ENCODE measurements at regions not wholly inside any gene's neighbourhood (a gene's known extent, or its start where the extent isn't known, plus 50 kb on each side); places are given as distances from the start of the nearest gene placed in this dataset.
"Not testable (repeated sequence)": the region's sequence is repeated elsewhere in the genome, so short reads cannot be mapped to it uniquely, and the experiment has no call there.

DNA sequence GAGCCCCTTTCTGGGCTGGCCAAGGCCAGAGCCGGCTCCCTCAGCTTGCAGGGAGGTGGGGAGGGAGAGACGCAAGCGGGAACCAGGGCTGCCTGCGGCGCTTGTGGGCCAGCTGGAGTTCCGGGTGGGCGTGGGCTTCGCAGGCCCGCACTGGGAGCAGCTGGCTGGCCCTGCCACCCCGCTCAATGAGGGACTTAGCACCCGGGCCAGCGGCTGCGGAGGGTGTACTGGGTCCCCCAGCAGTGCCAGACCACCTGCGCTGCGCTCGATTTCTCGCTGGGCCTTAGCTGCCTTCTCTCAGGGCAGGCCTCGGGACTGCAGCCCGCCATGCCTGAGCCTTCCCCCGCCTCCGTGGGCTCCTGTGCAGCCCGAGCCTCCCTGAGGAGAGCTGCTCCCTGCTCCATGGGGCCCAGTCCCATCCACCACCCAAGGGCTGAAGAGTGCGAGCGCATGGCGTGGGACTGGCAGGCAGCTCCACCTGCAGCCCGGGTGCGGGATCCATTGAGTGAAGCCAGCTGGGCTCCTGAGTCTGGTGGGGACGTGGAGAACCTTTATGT lies 376.1 kb downstream of the C6orf118 start:
- TF ChIP-seq, protein P1, sequence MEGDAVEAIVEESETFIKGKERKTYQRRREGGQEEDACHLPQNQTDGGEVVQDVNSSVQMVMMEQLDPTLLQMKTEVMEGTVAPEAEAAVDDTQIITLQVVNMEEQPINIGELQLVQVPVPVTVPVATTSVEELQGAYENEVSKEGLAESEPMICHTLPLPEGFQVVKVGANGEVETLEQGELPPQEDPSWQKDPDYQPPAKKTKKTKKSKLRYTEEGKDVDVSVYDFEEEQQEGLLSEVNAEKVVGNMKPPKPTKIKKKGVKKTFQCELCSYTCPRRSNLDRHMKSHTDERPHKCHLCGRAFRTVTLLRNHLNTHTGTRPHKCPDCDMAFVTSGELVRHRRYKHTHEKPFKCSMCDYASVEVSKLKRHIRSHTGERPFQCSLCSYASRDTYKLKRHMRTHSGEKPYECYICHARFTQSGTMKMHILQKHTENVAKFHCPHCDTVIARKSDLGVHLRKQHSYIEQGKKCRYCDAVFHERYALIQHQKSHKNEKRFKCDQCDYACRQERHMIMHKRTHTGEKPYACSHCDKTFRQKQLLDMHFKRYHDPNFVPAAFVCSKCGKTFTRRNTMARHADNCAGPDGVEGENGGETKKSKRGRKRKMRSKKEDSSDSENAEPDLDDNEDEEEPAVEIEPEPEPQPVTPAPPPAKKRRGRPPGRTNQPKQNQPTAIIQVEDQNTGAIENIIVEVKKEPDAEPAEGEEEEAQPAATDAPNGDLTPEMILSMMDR (IDR thresholded peaks at IDR 0.05; ENCODE audit: insufficient read depth, low read depth, low read length): not testable (repeated sequence)
- TF ChIP-seq EZH2 (IDR thresholded peaks at IDR 0.05; ENCODE audit: insufficient read depth, low read length): not testable (repeated sequence)
